B cell (primary cell): ENCODE measurements at regions not wholly inside any gene's neighbourhood (a gene's known extent, or its start where the extent isn't known, plus 50 kb on each side); places are given as distances from the start of the nearest gene placed in this dataset.

ENCODE experiments used
- ATAC-seq: fragments of 200-7000 bp; cut with Tn5 transposase; one replicate; pipeline ENCODE4 v1.10.0; 2021; ENCODE audit warnings: low read depth, mild to moderate bottlenecking, moderate number of reproducible peaks, moderate library complexity
- CTCF ChIA-PET: fragments of 350-600 bp; sonication (Branson Sonifier 250); formaldehyde crosslinking; loops from one replicate; lab custom pipeline; 2021; ENCODE audit warnings: antibody characterized with exemption, inconsistent platforms; lab: Charles Lee
- POLR2A ChIA-PET: fragments of 350-600 bp; sonication (Branson Sonifier 250); formaldehyde crosslinking; loops from one replicate; lab custom pipeline; 2021; ENCODE audit warnings: antibody characterized with exemption; lab: Charles Lee
- DNase-seq: peaks from one replicate; pipeline ENCODE4 v3.0.0; 2013
- H2AFZ ChIP-seq: 2 replicates; pipeline ENCODE4 v1.6.1; 2012; ENCODE audit warnings: mild to moderate bottlenecking, low read depth, low read length; ENCODE audit not compliant: insufficient read depth, poor library complexity, severe bottlenecking
- H3K27ac ChIP-seq, 2 donors: 1 replicate in 1 of 2; 2 replicates in 1 of 2; pipeline ENCODE4 v1.5.1; 2012 to 2013; ENCODE audit warnings: low read length in 2 of 2, mild to moderate bottlenecking in 2 of 2, moderate library complexity in 1 of 2
- H3K27me3 ChIP-seq, 4 experiments: fragments of 200-600 bp in 1 of 4; sonication (generic) in 1 of 4; replicated peaks in 1 of 4; 1 replicate in 2 of 4; 2 replicates in 2 of 4; pipeline versions ENCODE4 v1.6.1 to v1.7.0; 2013 to 2016; ENCODE audit warnings: low read length in 3 of 4, mild to moderate bottlenecking in 2 of 4, mixed read lengths in 1 of 4, moderate library complexity in 1 of 4; ENCODE audit not compliant: insufficient read depth in 4 of 4, control insufficient read depth in 3 of 4; ENCODE audit errors: control extremely low read depth in 1 of 4
- H3K36me3 ChIP-seq, 2 experiments: replicated peaks in 1 of 2; 1 replicate in 1 of 2; 2 replicates in 1 of 2; pipeline versions ENCODE4 v1.6.1 to v1.7.1; 2013; ENCODE audit warnings: low read length in 1 of 2; ENCODE audit not compliant: insufficient read depth in 2 of 2, control insufficient read depth in 1 of 2; ENCODE audit errors: control extremely low read depth in 1 of 2, extremely low read depth in 1 of 2
- H3K4me1 ChIP-seq, 2 donors: fragments of 200-600 bp in 1 of 2; sonication (generic) in 1 of 2; 1 replicate in 1 of 2; 2 replicates in 1 of 2; pipeline versions ENCODE4 v1.5.1 to v1.6.1; 2013 to 2017; ENCODE audit warnings: low read length in 2 of 2; ENCODE audit not compliant: control insufficient read depth in 2 of 2, insufficient read depth in 2 of 2
- H3K4me2 ChIP-seq: replicated peaks from 2 replicates; pipeline ENCODE3; 2012; ENCODE audit warnings: mild to moderate bottlenecking, low read depth, low read length; ENCODE audit not compliant: poor library complexity, severe bottlenecking
- H3K4me3 ChIP-seq, 5 experiments: fragments of 200-600 bp in 1 of 5; sonication (generic) in 1 of 5; 1 replicate in 3 of 5; 2 replicates in 2 of 5; pipeline versions ENCODE4 v1.5.1 to v1.7.0; 2011 to 2016; ENCODE audit warnings: low read length in 4 of 5, mild to moderate bottlenecking in 4 of 5, low read depth in 2 of 5, control low read depth in 1 of 5, moderate library complexity in 1 of 5; ENCODE audit not compliant: insufficient read depth in 1 of 5; ENCODE audit errors: control extremely low read depth in 1 of 5, extremely low read depth in 1 of 5
- H3K79me2 ChIP-seq: fragments of 200-600 bp; sonication (generic); one replicate; pipeline ENCODE4 v1.6.0; 2016; ENCODE audit warnings: low read length; ENCODE audit not compliant: control insufficient read depth, insufficient read depth
- H3K9ac ChIP-seq: fragments of 200-600 bp; sonication (generic); 2 replicates; pipeline ENCODE4 v1.6.1; 2017; ENCODE audit warnings: mild to moderate bottlenecking, low read length, moderate library complexity
- H3K9me3 ChIP-seq, 3 donors: one replicate each; pipeline versions ENCODE4 v1.6.1 to v1.7.1; 2013; ENCODE audit warnings: low read length in 2 of 3; ENCODE audit not compliant: control insufficient read depth in 2 of 3, insufficient read depth in 1 of 3; ENCODE audit errors: control extremely low read depth in 1 of 3
- H4K20me1 ChIP-seq: 2 replicates; pipeline ENCODE4 v1.6.0; 2012; ENCODE audit warnings: mild to moderate bottlenecking, low read length; ENCODE audit not compliant: insufficient read depth, control insufficient read depth, poor library complexity, severe bottlenecking
- H3K27ac Mint-ChIP-seq: one replicate; pipeline ENCODE4 v1.8.0; 2021; ENCODE audit warnings: mixed read lengths
- H3K27me3 Mint-ChIP-seq: one replicate; pipeline ENCODE4 v1.8.0; 2021; ENCODE audit warnings: mixed read lengths
- H3K4me1 Mint-ChIP-seq: one replicate; pipeline ENCODE4 v1.8.0; 2021; ENCODE audit warnings: mixed read lengths
- H3K4me3 Mint-ChIP-seq: one replicate; pipeline ENCODE4 v1.8.0; 2021; ENCODE audit warnings: mixed read lengths
- H3K9me3 Mint-ChIP-seq: one replicate; pipeline ENCODE4 v1.8.0; 2022; ENCODE audit warnings: mixed read lengths; ENCODE audit not compliant: insufficient read depth
- EZH2 ChIP-seq: IDR thresholded peaks from 2 replicates; pipeline ENCODE4 v1.6.1; 2012; ENCODE audit warnings: borderline replicate concordance, low read depth, mild to moderate bottlenecking, moderate library complexity, low read length; ENCODE audit not compliant: insufficient read depth, poor library complexity, severe bottlenecking
- WGBS: methylation state at CpG from one replicate; pipeline ENCODE4 v1.1.5; 2013; ENCODE audit warnings: missing lambda C conversion rate; ENCODE audit not compliant: insufficient coverage; 5-methylcytosine and 5-hydroxymethylcytosine counted together
- intact Hi-C: fragments of 100-400 bp; cut with micrococcal nuclease; formaldehyde crosslinking; loops from one replicate; pipeline ENCODE4 v1.10.0; 2022
- TF ChIP-seq, protein P1 (sequence below): fragments of 200-600 bp; IDR thresholded peaks from one replicate; pipeline ENCODE4 v1.8.0; 2022; ENCODE audit warnings: antibody characterized with exemption, mild to moderate bottlenecking

GRCh38 chr12:90897316-90897715 lies 57.7 kb downstream of the CCER1 start:
- no CpG with 5 or more reads among the region's 3 CpGs for WGBS
- Mint-ChIP-seq H3K27me3 (peaks cover 4% of the 10 kb centered on the region), H3K4me3 (no peak overlapping the region), H3K27ac (no peak overlapping the region), H3K4me1 (no peaks in the 10 kb centered on the region), H3K9me3 (no peaks in the 10 kb centered on the region)
- intact Hi-C loops, result no loop called here
- H3K79me2 ChIP-seq, result no peaks in the 10 kb centered on the region
- peaks cover 0 to 1% (median 0%) of the 10 kb centered on the region in 3 donors for H3K9me3 ChIP-seq
- ChIA-PET POLR2A (no interaction called here), CTCF (no interaction called here)
- H3K27me3 ChIP-seq, result no peaks in the 10 kb centered on the region
- no peaks in the 10 kb centered on the region for H4K20me1 ChIP-seq
- no peak overlapping the region for H2AFZ ChIP-seq
- TF ChIP-seq, protein P1, sequence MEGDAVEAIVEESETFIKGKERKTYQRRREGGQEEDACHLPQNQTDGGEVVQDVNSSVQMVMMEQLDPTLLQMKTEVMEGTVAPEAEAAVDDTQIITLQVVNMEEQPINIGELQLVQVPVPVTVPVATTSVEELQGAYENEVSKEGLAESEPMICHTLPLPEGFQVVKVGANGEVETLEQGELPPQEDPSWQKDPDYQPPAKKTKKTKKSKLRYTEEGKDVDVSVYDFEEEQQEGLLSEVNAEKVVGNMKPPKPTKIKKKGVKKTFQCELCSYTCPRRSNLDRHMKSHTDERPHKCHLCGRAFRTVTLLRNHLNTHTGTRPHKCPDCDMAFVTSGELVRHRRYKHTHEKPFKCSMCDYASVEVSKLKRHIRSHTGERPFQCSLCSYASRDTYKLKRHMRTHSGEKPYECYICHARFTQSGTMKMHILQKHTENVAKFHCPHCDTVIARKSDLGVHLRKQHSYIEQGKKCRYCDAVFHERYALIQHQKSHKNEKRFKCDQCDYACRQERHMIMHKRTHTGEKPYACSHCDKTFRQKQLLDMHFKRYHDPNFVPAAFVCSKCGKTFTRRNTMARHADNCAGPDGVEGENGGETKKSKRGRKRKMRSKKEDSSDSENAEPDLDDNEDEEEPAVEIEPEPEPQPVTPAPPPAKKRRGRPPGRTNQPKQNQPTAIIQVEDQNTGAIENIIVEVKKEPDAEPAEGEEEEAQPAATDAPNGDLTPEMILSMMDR, result no peak
- TF ChIP-seq EZH2, result no peak
- DNase-seq, result no peak
- H3K4me2 ChIP-seq, result no peak overlapping the region
- H3K9ac ChIP-seq, result no peak overlapping the region
- H3K4me3 ChIP-seq, result no peak overlapping the region
- no peaks in the 10 kb centered on the region for H3K4me1 ChIP-seq
- no peaks in the 10 kb centered on the region for H3K36me3 ChIP-seq
- H3K27ac ChIP-seq, result no peak overlapping the region
- ATAC-seq, result no peak

DNA sequence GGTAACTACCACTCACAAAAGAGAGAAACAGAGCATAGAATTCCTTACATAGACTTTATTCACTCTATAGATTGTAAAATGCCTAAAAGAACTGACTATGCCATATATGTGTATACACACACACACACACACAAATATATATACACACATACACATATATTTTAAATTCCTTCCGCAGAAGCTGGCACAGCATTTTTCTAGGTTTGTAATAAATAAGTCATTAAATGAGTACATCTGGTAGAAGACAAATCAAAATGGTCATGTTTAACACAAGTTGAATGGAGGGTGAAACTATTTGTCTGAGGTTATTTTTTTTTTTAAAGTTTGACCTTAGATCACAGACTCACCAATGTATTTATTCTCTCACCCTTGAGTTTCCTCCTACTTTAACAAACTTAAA lies 58.2 kb downstream of the CCER1 start:
- Mint-ChIP-seq H3K4me3 (no peak overlapping the region), H3K4me1 (no peaks in the 10 kb centered on the region), H3K27me3 (peaks cover 4% of the 10 kb centered on the region), H3K27ac (no peak overlapping the region), H3K9me3 (no peaks in the 10 kb centered on the region)
- Histone ChIP-seq H3K79me2 (no peaks in the 10 kb centered on the region), H3K9ac (no peak overlapping the region), H3K4me3 (no peak overlapping the region), H2AFZ (no peak overlapping the region), H3K4me1 (no peaks in the 10 kb centered on the region), H3K36me3 (no peaks in the 10 kb centered on the region), H3K27me3 (no peaks in the 10 kb centered on the region), H3K9me3 (peaks cover 0 to 1% (median 0%) of the 10 kb centered on the region in 3 donors), H3K27ac (no peak overlapping the region), H3K4me2 (no peak overlapping the region), H4K20me1 (no peaks in the 10 kb centered on the region)
- intact Hi-C loops, result no loop called here
- ATAC-seq (no peak), DNase-seq (no peak)
- TF ChIP-seq EZH2, result no peak
- TF ChIP-seq, protein P1, result no peak
- ChIA-PET POLR2A (no interaction called here), CTCF (no interaction called here)
- no CpG with 5 or more reads among the region's 1 CpG for WGBS
